WTC11 (cell line): ENCODE measurements at regions not wholly inside any gene's neighbourhood (a gene's known extent, or its start where the extent isn't known, plus 50 kb on each side); places are given as distances from the start of the nearest gene placed in this dataset.

Experiments
- CBFB ChIP-seq: sonication (generic); formaldehyde crosslinking; IDR thresholded peaks from 2 replicates; pipeline ENCODE4 v1.8.1; 2022; ENCODE audit warnings: mild to moderate bottlenecking, low read depth, missing genetic modification reagents
- ETV6 ChIP-seq: sonication (generic); formaldehyde crosslinking; IDR thresholded peaks from 2 replicates; pipeline ENCODE4 v1.8.1; 2022; ENCODE audit warnings: mild to moderate bottlenecking, missing genetic modification reagents
- JAZF1 ChIP-seq: fragments of 250-450 bp; sonication (Bioruptor Pico); IDR thresholded peaks from 2 replicates; pipeline ENCODE4 v1.9.0; 2021; ENCODE audit warnings: moderate library complexity, mild to moderate bottlenecking, inconsistent platforms
- MYBL2 ChIP-seq: sonication (generic); formaldehyde crosslinking; IDR thresholded peaks from 2 replicates; pipeline ENCODE4 v1.8.1; 2023; ENCODE audit warnings: mild to moderate bottlenecking, moderate library complexity, missing genetic modification reagents
- TEAD4 ChIP-seq: sonication (generic); formaldehyde crosslinking; IDR thresholded peaks from 2 replicates; pipeline ENCODE4 v1.8.0; 2022; ENCODE audit warnings: mild to moderate bottlenecking, missing genetic modification reagents
- ZBTB21 ChIP-seq: sonication (generic); formaldehyde crosslinking; IDR thresholded peaks from 2 replicates; pipeline ENCODE4 v1.8.1; 2023; ENCODE audit warnings: mild to moderate bottlenecking, missing genetic modification reagents, borderline replicate concordance
- ZNF263 ChIP-seq: sonication (generic); formaldehyde crosslinking; IDR thresholded peaks from 2 replicates; pipeline ENCODE4 v1.8.1; 2022; ENCODE audit warnings: low read depth, mild to moderate bottlenecking, moderate library complexity, missing genetic modification reagents
- ZNF416 ChIP-seq: fragments of 250-450 bp; sonication (Bioruptor Pico); IDR thresholded peaks from 2 replicates; pipeline ENCODE4 v1.9.0; 2021; ENCODE audit warnings: mild to moderate bottlenecking, inconsistent platforms
- TF ChIP-seq, protein P1 (sequence below): fragments of 200-600 bp; IDR thresholded peaks from 2 replicates; pipeline ENCODE4 v1.8.0; 2022; ENCODE audit warnings: antibody characterized with exemption
- TF ChIP-seq, protein P2 (sequence below): sonication (generic); formaldehyde crosslinking; IDR thresholded peaks from 2 replicates; pipeline ENCODE4 v1.8.0; 2022; ENCODE audit warnings: mild to moderate bottlenecking, missing genetic modification reagents
- TF ChIP-seq, protein P3 (sequence below): sonication (generic); formaldehyde crosslinking; IDR thresholded peaks from 2 replicates; pipeline ENCODE4 v1.8.1; 2022; ENCODE audit warnings: low read depth, mild to moderate bottlenecking, moderate library complexity, missing genetic modification reagents, borderline replicate concordance
- TF ChIP-seq, protein P4 (sequence below): sonication (generic); formaldehyde crosslinking; IDR thresholded peaks from 2 replicates; pipeline ENCODE4 v1.8.1; 2022; ENCODE audit warnings: low read depth, missing genetic modification reagents, borderline replicate concordance

DNA sequence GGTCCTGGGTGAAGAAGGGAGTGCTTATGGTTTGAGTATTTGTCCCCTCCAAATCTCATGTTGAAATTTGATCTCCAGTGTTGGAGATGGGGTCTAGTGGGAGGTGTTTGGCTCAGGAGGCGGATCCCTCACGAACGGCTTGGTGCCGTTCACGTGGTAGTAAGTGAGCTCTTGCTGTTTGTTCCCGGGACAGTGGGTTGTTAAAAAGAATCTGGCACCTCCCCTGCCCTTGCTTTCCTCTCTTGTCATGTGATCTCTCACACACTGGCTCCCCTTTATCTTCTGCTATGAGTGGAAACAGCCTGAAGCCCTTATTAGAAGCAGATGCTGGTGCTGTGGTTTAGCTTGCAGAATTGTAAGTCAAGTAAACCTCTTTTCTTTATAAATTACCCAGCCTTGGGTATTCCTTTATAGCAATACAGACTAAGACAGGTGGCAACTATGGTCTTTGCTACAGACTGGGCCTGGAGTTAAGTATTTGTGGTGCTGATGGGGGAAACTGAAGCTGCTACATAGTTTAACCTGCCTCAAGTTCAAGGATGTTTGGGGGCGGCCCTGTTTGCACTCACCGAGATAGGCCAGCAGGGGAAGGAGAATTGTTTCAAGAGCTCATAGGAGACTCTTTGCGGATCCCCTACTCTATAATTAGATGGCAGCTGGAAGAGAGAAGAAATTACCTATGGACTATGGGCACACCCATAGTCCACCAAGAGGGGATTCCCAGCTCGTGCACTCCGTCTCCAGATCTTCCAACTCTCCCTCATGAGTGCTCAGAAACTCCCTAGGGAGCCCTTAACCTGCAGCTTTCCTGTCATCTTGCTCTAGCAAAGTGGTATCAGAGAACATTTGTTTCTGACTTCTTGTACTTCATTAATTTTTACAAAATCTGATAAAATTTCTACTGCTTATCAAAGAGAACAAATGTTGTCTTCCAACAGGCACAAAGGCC, 164.6 kb downstream of the SLC15A5 start:
- TF ChIP-seq, protein P1, sequence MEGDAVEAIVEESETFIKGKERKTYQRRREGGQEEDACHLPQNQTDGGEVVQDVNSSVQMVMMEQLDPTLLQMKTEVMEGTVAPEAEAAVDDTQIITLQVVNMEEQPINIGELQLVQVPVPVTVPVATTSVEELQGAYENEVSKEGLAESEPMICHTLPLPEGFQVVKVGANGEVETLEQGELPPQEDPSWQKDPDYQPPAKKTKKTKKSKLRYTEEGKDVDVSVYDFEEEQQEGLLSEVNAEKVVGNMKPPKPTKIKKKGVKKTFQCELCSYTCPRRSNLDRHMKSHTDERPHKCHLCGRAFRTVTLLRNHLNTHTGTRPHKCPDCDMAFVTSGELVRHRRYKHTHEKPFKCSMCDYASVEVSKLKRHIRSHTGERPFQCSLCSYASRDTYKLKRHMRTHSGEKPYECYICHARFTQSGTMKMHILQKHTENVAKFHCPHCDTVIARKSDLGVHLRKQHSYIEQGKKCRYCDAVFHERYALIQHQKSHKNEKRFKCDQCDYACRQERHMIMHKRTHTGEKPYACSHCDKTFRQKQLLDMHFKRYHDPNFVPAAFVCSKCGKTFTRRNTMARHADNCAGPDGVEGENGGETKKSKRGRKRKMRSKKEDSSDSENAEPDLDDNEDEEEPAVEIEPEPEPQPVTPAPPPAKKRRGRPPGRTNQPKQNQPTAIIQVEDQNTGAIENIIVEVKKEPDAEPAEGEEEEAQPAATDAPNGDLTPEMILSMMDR, result no peak
- TF ChIP-seq JAZF1 (CRISPR knock-in tag) (no peak), ETV6 (CRISPR knock-in tag) (no peak), MYBL2 (CRISPR knock-in tag) (no peak), ZBTB21 (CRISPR knock-in tag) (no peak), ZNF416 (CRISPR knock-in tag) (no peak), ZNF263 (no peak), TEAD4 (CRISPR knock-in tag) (no peak), CBFB (CRISPR knock-in tag) (no peak)
- TF ChIP-seq, protein P2, sequence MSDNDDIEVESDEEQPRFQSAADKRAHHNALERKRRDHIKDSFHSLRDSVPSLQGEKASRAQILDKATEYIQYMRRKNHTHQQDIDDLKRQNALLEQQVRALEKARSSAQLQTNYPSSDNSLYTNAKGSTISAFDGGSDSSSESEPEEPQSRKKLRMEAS (CRISPR knock-in tag), result peak; percentile 41; the same call in 1 of the 2 replicates
- TF ChIP-seq, protein P3, sequence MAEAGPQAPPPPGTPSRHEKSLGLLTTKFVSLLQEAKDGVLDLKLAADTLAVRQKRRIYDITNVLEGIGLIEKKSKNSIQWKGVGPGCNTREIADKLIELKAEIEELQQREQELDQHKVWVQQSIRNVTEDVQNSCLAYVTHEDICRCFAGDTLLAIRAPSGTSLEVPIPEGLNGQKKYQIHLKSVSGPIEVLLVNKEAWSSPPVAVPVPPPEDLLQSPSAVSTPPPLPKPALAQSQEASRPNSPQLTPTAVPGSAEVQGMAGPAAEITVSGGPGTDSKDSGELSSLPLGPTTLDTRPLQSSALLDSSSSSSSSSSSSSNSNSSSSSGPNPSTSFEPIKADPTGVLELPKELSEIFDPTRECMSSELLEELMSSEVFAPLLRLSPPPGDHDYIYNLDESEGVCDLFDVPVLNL (CRISPR knock-in tag), result no peak
- TF ChIP-seq, protein P4, sequence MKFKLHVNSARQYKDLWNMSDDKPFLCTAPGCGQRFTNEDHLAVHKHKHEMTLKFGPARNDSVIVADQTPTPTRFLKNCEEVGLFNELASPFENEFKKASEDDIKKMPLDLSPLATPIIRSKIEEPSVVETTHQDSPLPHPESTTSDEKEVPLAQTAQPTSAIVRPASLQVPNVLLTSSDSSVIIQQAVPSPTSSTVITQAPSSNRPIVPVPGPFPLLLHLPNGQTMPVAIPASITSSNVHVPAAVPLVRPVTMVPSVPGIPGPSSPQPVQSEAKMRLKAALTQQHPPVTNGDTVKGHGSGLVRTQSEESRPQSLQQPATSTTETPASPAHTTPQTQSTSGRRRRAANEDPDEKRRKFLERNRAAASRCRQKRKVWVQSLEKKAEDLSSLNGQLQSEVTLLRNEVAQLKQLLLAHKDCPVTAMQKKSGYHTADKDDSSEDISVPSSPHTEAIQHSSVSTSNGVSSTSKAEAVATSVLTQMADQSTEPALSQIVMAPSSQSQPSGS (CRISPR knock-in tag), result no peak
